Right cardiac atrium (tissue), 5 donors: ENCODE measurements at regions not wholly inside any gene's neighbourhood (a gene's known extent, or its start where the extent isn't known, plus 50 kb on each side); places are given as distances from the start of the nearest gene placed in this dataset.

ENCODE experiments used
- ATAC-seq, 2 donors: fragments of 200-7000 bp; cut with Tn5 transposase; one replicate each; pipeline versions ENCODE4 v1.8.0 to v1.9.1; 2020; ENCODE audit warnings: moderate library complexity in 2 of 2, mild to moderate bottlenecking in 1 of 2
- DNase-seq, 3 donors: peaks; one replicate each; pipeline ENCODE4 v3.0.0-alpha.2; 2020
- H3K27ac ChIP-seq: one replicate; pipeline ENCODE4 v1.5.1; 2013; ENCODE audit warnings: mild to moderate bottlenecking, low read length, control low read depth, moderate library complexity
- H3K27me3 ChIP-seq: one replicate; pipeline ENCODE4 v1.6.1; 2013; ENCODE audit not compliant: control insufficient read depth, insufficient read depth
- H3K4me1 ChIP-seq: one replicate; pipeline ENCODE4 v1.6.1; 2013; ENCODE audit warnings: low read length; ENCODE audit not compliant: control insufficient read depth, insufficient read depth
- H3K4me3 ChIP-seq: one replicate; pipeline ENCODE4 v1.5.1; 2013; ENCODE audit warnings: low read length, control low read depth
- H3K9me3 ChIP-seq: one replicate; pipeline ENCODE4 v1.6.1; 2013; ENCODE audit warnings: low read length; ENCODE audit not compliant: control insufficient read depth
- WGBS: extraction: QIAGEN DNeasy Blood & Tissue Kit; methylation state at CpG from one replicate; pipeline ENCODE4 v1.1.7; 2013; 5-methylcytosine and 5-hydroxymethylcytosine counted together
- intact Hi-C, 4 donors: fragments of 100-400 bp; cut with DNase I; formaldehyde crosslinking; loops; one replicate each; pipeline versions ENCODE4 v1.11.0 to v1.14.0; 2022 to 2023
- donor health status: healthy with polysubstance abuse.
- donor health status: DM: no; HTN: yes; CAD: no.
- donor health status: DM: no; HTN: no; CAD: no.
- donor health status: DM: no; HTN: yes; CAD: no; lungs with severe emphysema.
- donor health status: DM: yes; HTN: yes; CAD: no.

- H3K4me3 ChIP-seq = no peak overlapping the region
- DNase-seq (no peak), ATAC-seq (no peak)
- no peaks in the 10 kb centered on the region for H3K4me1 ChIP-seq
- H3K9me3 ChIP-seq = no peaks in the 10 kb centered on the region
- intact Hi-C loops = no loop called here
- H3K27me3 ChIP-seq = no peaks in the 10 kb centered on the region
- H3K27ac ChIP-seq = no peak overlapping the region
- 90% methylated on average over 9 of the region's 9 CpGs for WGBS
These were observed 127.3 kb upstream of the BOD1 start for GRCh38 chr5:173743641-173744343.

- Histone ChIP-seq H3K4me1 (no peaks in the 10 kb centered on the region), H3K9me3 (no peaks in the 10 kb centered on the region), H3K27me3 (no peaks in the 10 kb centered on the region), H3K27ac (no peak overlapping the region), H3K4me3 (no peak overlapping the region)
- DNase-seq (no peak), ATAC-seq (no peak)
- WGBS = 64% methylated on average over 8 of the region's 8 CpGs
- intact Hi-C loops = no loop called here
These were observed 128.1 kb upstream of the BOD1 start for GRCh38 chr5:173744551-173744950.

DNA sequence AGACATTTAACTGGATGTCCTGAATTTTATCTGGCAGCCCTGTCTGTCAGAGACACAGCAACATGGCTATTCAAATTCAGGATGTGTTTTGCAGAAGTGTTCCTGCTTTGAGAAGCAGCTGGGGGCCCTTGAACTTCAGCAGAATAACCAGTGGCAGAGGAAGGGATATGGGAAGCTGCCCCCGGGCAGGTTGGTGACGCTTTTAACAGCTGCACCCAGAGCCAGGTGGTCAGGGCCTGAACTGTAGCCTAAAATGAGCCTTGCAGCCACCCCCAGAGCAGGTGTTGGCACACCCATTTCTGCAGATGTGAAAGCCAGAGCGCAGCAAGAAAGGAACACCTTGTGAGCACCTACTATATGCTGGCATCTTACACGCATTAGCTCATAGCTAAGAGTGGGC is 128.7 kb upstream of the BOD1 start:
- intact Hi-C loops = no loop called here
- H3K4me3 ChIP-seq = no peak overlapping the region
- no peak overlapping the region for H3K27ac ChIP-seq
- no peak for DNase-seq
- 73% methylated on average over 4 of the region's 4 CpGs for WGBS
- H3K27me3 ChIP-seq = no peaks in the 10 kb centered on the region
- no peak for ATAC-seq
- H3K9me3 ChIP-seq = no peaks in the 10 kb centered on the region
- H3K4me1 ChIP-seq = no peaks in the 10 kb centered on the region

DNA sequence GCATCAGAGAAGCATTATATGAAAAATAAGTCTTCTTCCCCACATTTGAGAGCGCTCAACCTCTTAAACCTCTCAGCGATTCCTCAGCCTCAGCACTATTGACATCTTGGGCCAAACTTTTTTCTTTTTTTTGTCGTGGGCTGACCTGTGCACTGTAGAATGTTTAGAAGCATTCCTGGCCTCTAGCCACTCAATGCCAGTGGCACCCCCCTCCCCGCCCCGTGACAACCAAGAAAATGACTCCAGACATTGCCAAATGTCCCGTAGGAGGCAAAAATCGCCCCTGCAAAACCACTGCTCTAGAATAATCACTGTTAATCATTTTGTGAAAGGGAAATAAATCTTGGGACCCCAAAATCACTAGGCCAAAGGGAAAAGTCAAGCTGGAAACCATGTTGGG is 129.1 kb upstream of the BOD1 start:
- intact Hi-C loops = no loop called here
- Histone ChIP-seq H3K9me3 (no peaks in the 10 kb centered on the region), H3K4me1 (no peaks in the 10 kb centered on the region), H3K27me3 (no peaks in the 10 kb centered on the region), H3K27ac (no peak overlapping the region), H3K4me3 (no peak overlapping the region)
- ATAC-seq (no peak), DNase-seq (no peak)
- 82% methylated on average over 7 of the region's 7 CpGs for WGBS

DNA sequence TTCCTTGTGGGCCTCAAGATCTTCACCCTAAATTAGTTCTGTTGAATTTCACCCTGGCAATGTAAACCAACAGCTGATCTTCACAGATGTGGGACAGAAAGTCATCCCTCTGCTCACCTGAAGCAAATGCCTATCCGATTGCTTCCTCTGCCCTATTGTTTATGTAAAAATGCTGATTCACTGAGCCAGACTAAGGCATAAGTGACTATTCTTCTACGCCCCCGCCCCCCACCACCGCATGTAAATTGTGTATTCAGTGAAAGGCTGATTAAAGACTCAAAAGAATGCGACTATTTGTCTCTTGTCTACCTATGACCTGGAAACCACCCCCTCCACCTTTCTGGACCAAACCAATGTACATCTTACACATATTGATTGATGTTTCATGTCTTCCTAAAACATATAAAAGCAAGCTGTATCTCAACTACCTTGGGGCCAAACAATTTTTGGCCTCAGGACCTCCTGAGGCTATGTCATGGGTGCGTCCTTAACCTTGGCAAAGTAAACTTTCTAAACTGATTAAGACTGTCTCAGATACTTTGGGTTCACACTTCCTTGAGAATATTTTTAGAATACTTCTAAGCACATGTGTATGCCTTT is 129.7 kb upstream of the BOD1 start:
- 86% methylated on average over 6 of the region's 6 CpGs for WGBS
- Histone ChIP-seq H3K27ac (no peak overlapping the region), H3K27me3 (no peaks in the 10 kb centered on the region), H3K4me3 (no peak overlapping the region), H3K9me3 (no peaks in the 10 kb centered on the region), H3K4me1 (no peaks in the 10 kb centered on the region)
- intact Hi-C loops = no loop called here
- no peak for DNase-seq
- no peak for ATAC-seq

DNA sequence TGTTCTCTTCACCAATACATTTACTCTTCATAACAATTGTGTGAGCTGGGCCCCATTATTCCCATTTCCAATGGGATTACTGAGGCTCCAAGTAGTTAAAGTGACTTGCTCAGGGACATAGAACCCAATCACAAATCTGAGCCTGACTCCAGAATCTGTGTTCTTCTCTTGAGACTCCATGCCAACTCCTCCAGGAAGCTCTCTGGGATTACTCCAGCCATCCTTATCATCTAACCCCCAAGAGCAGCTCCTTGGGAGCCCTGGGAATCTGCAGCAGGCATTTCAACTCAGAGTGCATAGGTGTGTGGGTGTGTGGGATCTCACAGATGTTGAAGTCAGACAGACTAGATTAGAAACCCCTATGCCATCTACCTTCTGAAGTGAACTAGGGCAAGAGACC is 131.4 kb upstream of the BOD1 start:
- Histone ChIP-seq H3K27me3 (no peaks in the 10 kb centered on the region), H3K27ac (no peak overlapping the region), H3K4me1 (no peaks in the 10 kb centered on the region), H3K9me3 (no peaks in the 10 kb centered on the region), H3K4me3 (no peak overlapping the region)
- no peak for DNase-seq
- intact Hi-C loops = no loop called here
- no peak for ATAC-seq

DNA sequence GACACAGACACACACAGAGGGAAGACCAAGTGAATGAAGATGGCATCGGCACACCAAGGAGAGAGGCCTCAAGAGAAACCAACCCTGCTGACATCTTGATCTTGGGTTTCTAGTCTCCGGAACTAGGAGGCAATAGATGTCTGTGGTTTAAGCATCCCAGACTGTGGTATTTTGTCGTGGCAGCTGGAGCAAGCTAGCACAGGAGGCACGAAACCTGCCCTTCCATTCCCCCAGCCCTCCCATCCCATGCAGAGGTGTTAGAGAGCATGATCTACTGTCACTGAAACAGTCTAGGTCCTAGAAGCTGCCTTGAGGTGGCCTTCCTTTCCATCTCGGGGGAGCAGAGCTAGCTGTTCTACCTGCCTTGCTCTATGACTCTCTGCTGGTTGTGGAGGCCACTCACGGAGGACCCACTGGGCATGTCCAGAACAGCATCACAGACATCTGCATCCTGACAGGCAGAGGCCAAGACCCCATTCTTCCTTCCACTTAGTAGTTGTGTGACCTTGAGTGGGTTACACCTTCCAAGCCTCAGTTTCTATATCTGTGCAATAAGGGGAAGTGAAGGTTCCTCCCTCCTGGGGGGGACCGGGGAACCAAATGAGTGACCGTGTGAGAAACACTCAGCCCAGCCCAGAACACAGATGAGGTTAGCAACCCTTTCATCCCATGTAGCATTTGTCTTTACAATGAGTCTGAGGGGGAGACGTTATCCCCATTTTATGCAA is 134.3 kb upstream of the BOD1 start:
- H3K27ac ChIP-seq = no peak overlapping the region
- intact Hi-C loops = no loop called here
- WGBS = 87% methylated on average over 9 of the region's 9 CpGs
- DNase-seq (no peak), ATAC-seq (no peak)
- no peak overlapping the region for H3K4me3 ChIP-seq
- no peaks in the 10 kb centered on the region for H3K27me3 ChIP-seq
- H3K9me3 ChIP-seq = no peaks in the 10 kb centered on the region
- no peaks in the 10 kb centered on the region for H3K4me1 ChIP-seq

DNA sequence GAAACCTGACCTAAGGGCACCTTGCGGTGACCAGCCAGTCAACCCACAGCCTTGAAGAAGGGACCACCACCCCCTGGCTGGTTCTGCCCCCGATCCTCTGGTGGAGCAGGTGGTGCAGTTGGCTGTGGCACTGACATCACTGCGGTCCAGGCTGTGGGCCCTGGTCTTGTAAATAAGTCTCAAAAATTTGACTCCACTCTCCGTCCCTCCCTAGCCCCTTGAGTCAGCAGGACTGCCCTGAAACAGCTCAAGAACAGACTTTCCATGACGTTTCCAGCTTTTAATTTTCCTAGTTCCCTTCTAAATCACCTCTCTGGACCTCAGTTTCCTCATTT is 134.8 kb upstream of the BOD1 start:
- no peaks in the 10 kb centered on the region for H3K4me1 ChIP-seq
- DNase-seq (no peak), ATAC-seq (no peak)
- H3K4me3 ChIP-seq = no peak overlapping the region
- no peaks in the 10 kb centered on the region for H3K27me3 ChIP-seq
- no peaks in the 10 kb centered on the region for H3K9me3 ChIP-seq
- intact Hi-C loops = no loop called here
- H3K27ac ChIP-seq = no peak overlapping the region
- WGBS = 93% methylated on average over 5 of the region's 5 CpGs

- peak; percentile 50 to 55 for ATAC-seq
- DNase-seq = no peak
These were observed 135.5 kb upstream of the CPEB4 start for GRCh38 chr5:173752653-173753052.

GRCh38 chr5:173753307-173754168 is 134.6 kb upstream of the CPEB4 start:
- peaks cover 5% of the 10 kb centered on the region for H3K4me1 ChIP-seq
- 69% methylated on average over 15 of the region's 15 CpGs for WGBS
- ATAC-seq (peak; percentile 78 to 88), DNase-seq (peak; percentile 47 to 80 (median 77))
- no peaks in the 10 kb centered on the region for H3K27me3 ChIP-seq
- intact Hi-C loops = no loop called here
- no peaks in the 10 kb centered on the region for H3K9me3 ChIP-seq
- peak overlapping the region; percentile 77 for H3K27ac ChIP-seq
- H3K4me3 ChIP-seq = no peak overlapping the region

More at GRCh38 chr5:173752653-173753052, 135.5 kb upstream of the CPEB4 start:
- H3K27ac ChIP-seq = no peak overlapping the region
- no peaks in the 10 kb centered on the region for H3K27me3 ChIP-seq
- 53% methylated on average over 4 of the region's 4 CpGs for WGBS
- no peaks in the 10 kb centered on the region for H3K9me3 ChIP-seq
- H3K4me3 ChIP-seq = no peak overlapping the region
- peaks cover 1% of the 10 kb centered on the region for H3K4me1 ChIP-seq
- intact Hi-C loops = no loop called here

- no peaks in the 10 kb centered on the region for H3K27me3 ChIP-seq
- intact Hi-C loops = no loop called here
- DNase-seq (no peak), ATAC-seq (no peak)
- no peak overlapping the region for H3K4me3 ChIP-seq
- no peaks in the 10 kb centered on the region for H3K9me3 ChIP-seq
- H3K27ac ChIP-seq = no peak overlapping the region
- 94% methylated on average over 3 of the region's 3 CpGs for WGBS
- peaks cover 5% of the 10 kb centered on the region for H3K4me1 ChIP-seq
These were observed 132.8 kb upstream of the CPEB4 start for GRCh38 chr5:173755319-173755718.
